NCI-H2171 (cell line): ENCODE measurements at regions not wholly inside any gene's neighbourhood (a gene's known extent, or its start where the extent isn't known, plus 50 kb on each side); places are given as distances from the start of the nearest gene placed in this dataset.
A peak's percentile ranks its signal among the peaks of the same experiment; 100 is the strongest.
"Not testable (repeated sequence)": the region's sequence is repeated elsewhere in the genome, so short reads cannot be mapped to it uniquely, and the experiment has no call there.

ENCODE experiments used
- DNase-seq: peaks from one replicate; lab custom pipeline; 2025; lab: John Stamatoyannopoulos, UW

- DNase-seq: peak; percentile 73
Measured at GRCh38 chr7:66413379-66414114, 208.4 kb downstream of the TPST1 start.

DNA sequence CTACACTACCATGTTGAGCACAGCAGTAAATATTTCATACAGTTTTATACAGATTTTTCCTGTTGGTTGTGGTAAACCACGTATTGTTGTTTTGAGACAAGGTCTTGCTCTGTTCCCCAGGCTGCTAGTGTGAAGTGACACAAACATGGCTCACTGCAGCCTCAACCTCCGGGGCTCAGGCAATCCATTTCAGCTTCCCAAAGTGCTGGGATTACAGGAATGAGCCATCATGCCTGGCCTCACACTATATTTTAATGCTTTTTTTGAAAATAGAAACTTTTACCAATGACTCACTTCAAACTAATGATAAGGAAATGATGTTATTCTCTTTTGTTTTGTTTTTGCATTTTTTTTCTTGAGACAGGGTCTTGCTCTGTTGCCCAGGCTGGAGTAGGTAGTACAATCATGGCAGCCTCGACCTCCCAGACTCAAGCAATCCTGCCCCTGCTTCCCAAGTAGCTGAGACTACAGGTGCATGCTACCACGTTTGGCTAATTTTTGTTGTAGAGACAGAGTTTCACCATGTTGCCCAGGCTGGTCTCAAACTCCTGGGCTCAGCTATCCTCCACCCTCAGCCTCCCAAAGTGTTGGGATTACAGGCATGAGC is 210.6 kb downstream of the TPST1 start:
- DNase-seq: no peak

DNA sequence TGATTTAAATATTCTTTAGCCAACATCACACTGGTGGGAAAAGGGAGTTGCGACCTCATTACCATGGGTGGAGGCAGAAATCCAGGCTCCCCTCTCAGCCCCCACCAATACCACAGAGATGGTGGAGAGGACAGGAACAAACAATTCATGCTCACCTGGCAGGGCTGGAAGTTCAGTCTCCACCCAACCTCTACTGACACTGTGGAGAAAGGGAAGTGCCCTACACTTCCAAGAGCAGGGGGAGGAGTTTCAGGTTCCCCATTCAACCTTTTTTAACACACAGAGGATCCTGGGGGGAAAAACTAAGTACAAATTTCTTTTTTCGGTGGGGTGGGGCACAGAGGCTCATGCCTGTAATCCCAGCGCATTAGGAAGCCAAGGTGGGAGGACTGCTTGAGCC is 210.1 kb upstream of the KCTD7 start:
- DNase-seq: no peak

GRCh38 chr7:66419210-66419609 is 209.5 kb upstream of the KCTD7 start:
- no peak for DNase-seq

- no peak for DNase-seq
Measured at GRCh38 chr7:66421830-66422475, 206.7 kb upstream of the KCTD7 start.

DNA sequence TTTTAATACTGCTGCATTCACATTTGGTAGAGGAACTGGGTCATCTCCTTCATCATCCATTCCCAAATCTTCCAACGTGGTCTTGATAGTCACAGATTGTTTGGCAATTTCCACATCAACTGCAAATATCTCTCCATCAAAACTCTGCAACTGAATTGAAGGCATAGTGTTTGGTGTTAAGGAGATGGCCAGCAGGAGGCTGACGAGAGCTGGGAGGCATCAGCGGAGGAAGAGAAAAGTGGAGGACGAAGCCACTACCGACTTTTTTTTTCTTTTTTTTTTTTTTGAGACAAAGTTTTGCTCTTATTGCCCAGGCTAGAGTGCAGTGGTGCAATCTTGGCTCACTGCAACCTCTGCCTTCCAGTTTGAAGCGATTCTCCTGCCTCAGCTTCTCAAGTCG is 205.0 kb upstream of the KCTD7 start:
- no peak for DNase-seq

- no peak for DNase-seq
Measured at GRCh38 chr7:66426332-66426731, 202.3 kb upstream of the KCTD7 start.

GRCh38 chr7:66426996-66427395 is 201.7 kb upstream of the KCTD7 start:
- DNase-seq: no peak

DNA sequence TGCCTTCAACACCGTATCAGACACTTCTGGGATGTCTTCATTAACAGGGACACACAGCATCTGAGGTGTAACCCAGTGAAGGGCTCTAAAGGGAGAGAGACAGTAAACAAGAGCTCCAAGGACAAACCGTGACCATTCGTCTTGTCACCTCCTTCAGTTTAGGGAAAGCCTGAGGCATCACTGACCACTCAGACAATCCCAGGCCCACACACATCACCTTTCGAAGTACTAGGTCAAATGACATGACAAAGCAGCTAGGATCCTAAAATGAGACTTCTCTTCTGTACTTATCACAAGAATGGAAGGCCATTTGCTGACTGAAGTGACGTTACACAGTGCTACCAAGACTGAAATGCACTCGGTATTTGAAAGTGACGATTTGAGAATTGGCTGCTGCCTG is 200.7 kb upstream of the KCTD7 start:
- no peak for DNase-seq

- DNase-seq: no peak
Measured at GRCh38 chr7:66429498-66430163, 199.1 kb upstream of the KCTD7 start.

DNA sequence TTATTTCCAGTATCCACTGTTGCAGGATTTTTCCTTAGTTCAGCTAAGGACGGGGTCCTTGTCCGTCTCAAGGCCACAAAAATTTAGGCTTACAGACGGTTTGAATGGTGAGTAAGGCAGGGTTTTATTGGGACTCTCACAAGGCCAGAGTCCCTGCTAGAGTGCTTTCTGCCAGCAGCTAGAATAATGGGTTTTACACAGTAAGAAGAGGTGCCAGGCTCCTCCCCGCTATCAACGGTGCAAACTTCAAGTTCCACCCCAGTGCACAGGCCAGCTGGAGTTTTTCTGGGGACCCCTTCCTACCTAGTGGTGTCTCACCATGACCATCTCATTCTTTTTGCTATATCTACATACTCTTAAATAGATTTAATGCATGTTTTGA is 198.5 kb upstream of the KCTD7 start:
- DNase-seq: no peak

GRCh38 chr7:66438703-66439405 is 189.8 kb upstream of the KCTD7 start:
- not testable (repeated sequence) for DNase-seq

DNA sequence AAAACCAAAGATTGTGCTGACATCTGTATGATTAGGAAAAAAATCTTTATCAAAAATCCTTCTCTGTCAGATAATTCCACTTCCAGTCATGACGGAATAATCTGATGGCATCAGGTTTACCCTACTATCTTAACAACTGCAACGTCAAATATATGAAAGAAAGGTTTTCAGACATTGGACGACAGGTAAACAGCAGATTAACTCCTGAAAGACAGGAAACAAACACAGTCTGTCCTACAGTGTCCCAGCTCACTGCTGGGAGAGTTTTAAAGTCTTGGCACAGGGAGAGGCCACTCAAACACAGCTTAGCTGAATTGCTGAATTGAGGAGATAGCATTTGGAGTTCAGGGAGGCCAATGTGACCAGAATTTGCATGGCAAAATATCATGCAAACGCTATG is 186.3 kb upstream of the KCTD7 start:
- no peak for DNase-seq

DNA sequence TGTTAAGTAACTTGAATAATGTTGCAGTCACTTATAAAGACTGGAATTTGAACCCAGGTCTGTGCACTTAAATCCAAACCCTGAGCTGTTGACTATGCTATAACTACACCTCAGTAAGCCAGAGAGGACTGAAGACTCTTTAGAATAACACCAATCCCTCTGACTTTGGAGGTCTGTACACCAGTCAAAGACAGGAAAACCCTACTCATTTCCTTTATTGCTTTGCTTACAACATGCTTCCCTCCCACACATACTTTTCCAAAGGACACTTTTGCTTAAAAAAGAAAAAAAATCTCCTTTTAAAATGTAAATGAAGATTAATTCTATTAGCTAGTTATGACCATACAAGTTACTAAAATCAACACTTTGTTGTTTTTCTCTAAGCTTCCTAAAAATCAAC is 184.7 kb upstream of the KCTD7 start:
- no peak for DNase-seq

- DNase-seq: not testable (repeated sequence)
Measured at GRCh38 chr7:66447007-66447406, 181.7 kb upstream of the KCTD7 start.

- not testable (repeated sequence) for DNase-seq
Measured at GRCh38 chr7:66450814-66451213, 177.9 kb upstream of the KCTD7 start.

GRCh38 chr7:66451713-66452112 is 177.0 kb upstream of the KCTD7 start:
- DNase-seq: not testable (repeated sequence)

DNA sequence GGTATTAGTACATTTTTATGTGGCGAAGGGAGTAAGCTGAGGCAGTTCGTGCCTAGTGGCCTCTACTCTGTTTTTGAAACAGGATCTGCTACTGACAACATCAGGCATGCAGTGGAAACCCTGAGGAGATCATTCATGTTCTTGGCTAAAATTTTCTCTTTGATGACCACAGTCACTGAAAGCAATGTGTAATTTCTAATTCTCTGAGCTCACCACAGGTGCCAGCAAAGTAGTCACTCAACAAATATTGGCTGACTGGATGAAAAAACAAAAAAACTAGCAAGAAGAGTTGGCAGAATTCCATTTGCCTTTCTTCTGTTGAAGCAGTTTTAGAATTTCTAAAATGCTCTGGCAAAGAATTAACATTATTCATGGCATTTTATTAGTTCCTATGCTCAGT is 176.5 kb upstream of the KCTD7 start:
- no peak for DNase-seq

DNA sequence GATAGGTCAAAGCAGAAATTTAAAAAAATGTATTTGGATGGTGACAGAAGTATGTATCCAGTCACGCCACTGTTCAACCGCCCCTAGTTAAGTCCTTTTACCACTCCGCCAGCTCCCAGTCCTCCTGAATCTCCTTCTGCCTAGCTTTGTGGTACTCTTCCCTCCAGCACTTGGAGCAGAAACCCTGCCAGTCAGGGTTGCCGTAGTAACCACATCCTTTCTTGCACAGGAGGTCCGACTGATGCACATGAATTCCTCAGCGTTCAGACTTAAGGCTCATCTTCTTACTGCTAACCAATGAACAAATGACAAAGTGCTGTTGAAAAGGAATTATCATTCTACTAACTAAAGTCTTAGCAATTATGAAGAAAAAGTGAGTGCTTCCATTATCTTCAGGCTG is 175.3 kb upstream of the KCTD7 start:
- DNase-seq: no peak

DNA sequence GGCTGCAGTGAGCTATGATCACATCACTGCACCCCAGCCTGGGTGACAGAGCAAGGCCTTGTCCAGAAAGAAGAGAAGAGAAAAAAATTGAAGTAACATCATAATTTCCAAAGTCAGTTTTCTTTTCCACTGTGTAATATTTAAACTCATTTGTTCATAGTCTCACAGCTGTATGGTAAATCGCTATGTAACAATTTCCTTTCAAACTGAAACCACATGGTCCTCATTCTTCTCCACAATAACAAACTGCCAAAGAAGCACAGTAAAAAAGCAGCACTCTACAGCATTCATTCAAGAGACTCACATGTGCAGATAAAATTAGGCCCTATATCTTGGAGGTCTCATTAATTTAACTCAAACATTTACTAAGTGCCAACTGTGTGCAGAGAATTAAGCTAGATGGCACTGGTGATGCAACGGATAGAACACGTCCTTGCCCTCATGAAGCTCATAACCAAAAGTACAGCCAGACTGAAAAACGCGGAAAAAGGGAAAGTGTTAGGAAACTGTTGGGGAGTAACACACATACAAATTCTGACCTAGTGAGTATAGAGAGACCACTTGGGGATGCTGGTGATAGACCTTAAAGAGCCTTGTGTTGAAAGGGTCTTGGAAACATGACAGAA is 174.0 kb upstream of the KCTD7 start:
- no peak for DNase-seq

DNA sequence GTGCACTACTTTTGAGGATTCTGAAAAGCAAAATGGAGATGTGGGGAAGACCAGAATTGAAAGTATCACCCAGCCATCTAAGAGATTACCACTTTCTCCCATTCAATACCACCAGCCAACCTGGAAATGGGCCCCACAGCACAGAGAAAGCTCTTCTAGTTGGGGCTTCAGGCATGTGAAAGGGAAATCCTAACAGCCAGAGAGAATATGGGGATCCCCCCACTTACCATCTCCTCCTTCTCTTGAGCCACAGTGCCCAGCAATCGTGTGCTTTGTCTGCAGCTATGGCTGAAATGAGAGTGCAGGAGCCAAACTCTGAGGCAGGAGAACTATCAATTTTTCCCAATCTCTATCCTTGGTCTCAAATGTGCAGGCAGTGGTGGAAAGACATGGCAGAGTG is 173.2 kb upstream of the KCTD7 start:
- DNase-seq: not testable (repeated sequence)

GRCh38 chr7:66456431-66456830 is 172.2 kb upstream of the KCTD7 start:
- not testable (repeated sequence) for DNase-seq
